ENCODE measurements at regions not wholly inside any gene's neighbourhood (a gene's known extent, or its start where the extent isn't known, plus 50 kb on each side); places are given as distances from the start of the nearest gene placed in this dataset.

GRCh38 chr3:18070231-18070630 lies 327.8 kb upstream of the TBC1D5 start:
- Histone ChIP-seq H3K4me1 (no peaks in the 10 kb centered on the region), H3K4me3 (no peak overlapping the region), H3K27ac (no peak overlapping the region), H3K9me3 (no peaks in the 10 kb centered on the region), H3K27me3 (replicated peaks in 1 of 7) (no peaks in the 10 kb centered on the region), H3K36me3 (no peaks in the 10 kb centered on the region)
- no peak for TF ChIP-seq POLR2A (IDR thresholded peaks at IDR 0.05)
- no peak for TF ChIP-seq CTCF (IDR thresholded peaks at IDR 0.05 in 8 of 11, conservative IDR thresholded peaks at IDR 0.05 in 3 of 11)
- TF ChIP-seq POLR2AphosphoS5 (IDR thresholded peaks at IDR 0.05): no peak
- no peak for DNase-seq
- 60 to 77% (median 73%) methylated on average over 2 of the region's 2 CpGs for WGBS, 5 donors
- intact Hi-C loops (cut with DNase I; ENCODE audit: low total_unique reads): no loop called here

DNA sequence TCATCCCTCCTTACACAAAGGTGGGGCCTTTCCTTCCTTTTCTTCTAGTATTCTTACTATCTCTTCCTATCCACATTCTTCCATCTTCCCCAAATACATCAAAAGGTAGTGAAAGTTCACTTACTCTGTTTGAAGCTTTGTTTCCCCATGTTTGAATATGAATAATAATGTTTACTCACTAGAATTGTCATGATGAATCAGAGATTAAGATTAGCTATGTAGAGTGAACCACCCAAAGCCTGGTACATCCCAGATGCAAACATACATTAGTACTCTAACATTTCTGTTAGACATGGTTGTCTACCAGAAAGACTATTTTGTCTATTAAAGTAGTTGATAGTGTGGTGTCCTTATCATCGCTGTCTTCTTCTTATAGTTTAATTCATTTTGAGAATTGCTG lies 327.1 kb upstream of the TBC1D5 start:
- no peaks in the 10 kb centered on the region for H3K9me3 ChIP-seq
- H3K4me1 ChIP-seq: no peaks in the 10 kb centered on the region
- H3K4me3 ChIP-seq: no peak overlapping the region
- intact Hi-C loops (cut with DNase I; ENCODE audit: low total_unique reads): no loop called here
- H3K27me3 ChIP-seq (replicated peaks in 1 of 7): no peaks in the 10 kb centered on the region
- no peaks in the 10 kb centered on the region for H3K36me3 ChIP-seq
- 93 to 100% (median 97%) methylated on average over 1 of the region's 1 CpG for WGBS, 5 donors
- no peak for TF ChIP-seq CTCF (IDR thresholded peaks at IDR 0.05 in 8 of 11, conservative IDR thresholded peaks at IDR 0.05 in 3 of 11)
- TF ChIP-seq POLR2AphosphoS5 (IDR thresholded peaks at IDR 0.05): no peak
- TF ChIP-seq POLR2A (IDR thresholded peaks at IDR 0.05): no peak
- no peak for DNase-seq
- H3K27ac ChIP-seq: no peak overlapping the region

- DNase-seq: no peak
- no peak for TF ChIP-seq CTCF (IDR thresholded peaks at IDR 0.05 in 8 of 11, conservative IDR thresholded peaks at IDR 0.05 in 3 of 11)
- TF ChIP-seq POLR2AphosphoS5 (IDR thresholded peaks at IDR 0.05): no peak
- no peak for TF ChIP-seq POLR2A (IDR thresholded peaks at IDR 0.05)
- H3K4me3 ChIP-seq: no peak overlapping the region
- WGBS, 5 donors: 84 to 93% (median 87%) methylated on average over 3 of the region's 3 CpGs
- intact Hi-C loops (cut with DNase I; ENCODE audit: low total_unique reads): no loop called here
- no peaks in the 10 kb centered on the region for H3K36me3 ChIP-seq
- H3K27ac ChIP-seq: no peak overlapping the region
- no peaks in the 10 kb centered on the region for H3K4me1 ChIP-seq
- H3K27me3 ChIP-seq (replicated peaks in 1 of 7): no peaks in the 10 kb centered on the region
- H3K9me3 ChIP-seq: no peaks in the 10 kb centered on the region
These were observed 324.6 kb upstream of the TBC1D5 start for GRCh38 chr3:18066899-18067582.

DNA sequence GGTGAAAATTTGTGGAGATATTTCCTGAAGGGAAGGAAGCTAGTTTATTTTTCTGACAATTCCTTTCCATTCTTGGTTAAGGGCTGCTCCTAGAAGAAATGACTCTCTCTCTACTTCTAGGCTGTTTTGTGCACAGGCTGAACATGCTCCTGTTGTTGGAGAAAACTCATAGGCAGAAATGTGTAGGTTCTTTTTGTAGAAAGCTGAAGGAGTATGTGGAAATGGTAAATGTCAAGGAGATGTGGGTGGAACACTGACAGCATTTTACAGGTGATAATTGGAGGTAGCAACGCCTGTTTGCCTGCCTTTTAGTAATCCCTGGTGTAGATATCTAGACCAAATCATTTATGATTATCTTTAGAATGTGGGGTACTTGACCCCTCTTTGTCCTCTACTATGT lies 322.2 kb upstream of the TBC1D5 start:
- H3K27me3 ChIP-seq (replicated peaks in 1 of 7): no peaks in the 10 kb centered on the region
- TF ChIP-seq POLR2AphosphoS5 (IDR thresholded peaks at IDR 0.05): no peak
- no peak for TF ChIP-seq POLR2A (IDR thresholded peaks at IDR 0.05)
- TF ChIP-seq CTCF (IDR thresholded peaks at IDR 0.05 in 8 of 11, conservative IDR thresholded peaks at IDR 0.05 in 3 of 11): no peak
- H3K9me3 ChIP-seq: no peaks in the 10 kb centered on the region
- intact Hi-C loops (cut with DNase I; ENCODE audit: low total_unique reads): no loop called here
- WGBS, 5 donors: 67 to 96% (median 81%) methylated on average over 1 of the region's 1 CpG
- no peaks in the 10 kb centered on the region for H3K4me1 ChIP-seq
- H3K27ac ChIP-seq: no peak overlapping the region
- DNase-seq: no peak
- H3K4me3 ChIP-seq: no peak overlapping the region
- H3K36me3 ChIP-seq: no peaks in the 10 kb centered on the region
